Naive thymus-derived CD4-positive, alpha-beta T cell (primary cell): ENCODE measurements at regions not wholly inside any gene's neighbourhood (a gene's known extent, or its start where the extent isn't known, plus 50 kb on each side); places are given as distances from the start of the nearest gene placed in this dataset.

ENCODE experiments used
- ATAC-seq: fragments of 150-1000 bp; cut with Tn5 transposase; 2 replicates; pipeline ENCODE4 v1.10.0; 2021; ENCODE audit warnings: mild to moderate bottlenecking, moderate library complexity
- CTCF ChIA-PET: fragments of 350-600 bp; sonication (Branson Sonifier 250); formaldehyde crosslinking; loops from one replicate; lab custom pipeline; 2021; ENCODE audit warnings: antibody characterized with exemption; lab: Charles Lee
- POLR2A ChIA-PET: fragments of 350-600 bp; sonication (Branson Sonifier 250); formaldehyde crosslinking; loops from one replicate; lab custom pipeline; 2021; ENCODE audit warnings: antibody characterized with exemption, inconsistent platforms; lab: Charles Lee
- DNase-seq, 9 donors: peaks; one replicate each; pipeline versions ENCODE4 v3.0.0 to v3.0.0-alpha.2; 2020 to 2022; ENCODE audit warnings: mixed read lengths in 1 of 9
- H3K27ac ChIP-seq: one replicate; pipeline ENCODE4 v1.7.0; 2013; ENCODE audit warnings: mild to moderate bottlenecking, low read depth, low read length, moderate library complexity
- H3K27me3 ChIP-seq, 2 donors: one replicate each; pipeline ENCODE4 v1.7.0; 2013; ENCODE audit warnings: low read length in 2 of 2, mild to moderate bottlenecking in 2 of 2, moderate library complexity in 2 of 2; ENCODE audit not compliant: control insufficient read depth in 2 of 2, insufficient read depth in 2 of 2
- H3K36me3 ChIP-seq, 3 experiments: 1 replicate in 2 of 3; 2 replicates in 1 of 3; pipeline ENCODE4 v1.7.0; 2013; ENCODE audit warnings: low read length in 3 of 3, mild to moderate bottlenecking in 3 of 3, moderate library complexity in 1 of 3; ENCODE audit not compliant: insufficient read depth in 3 of 3, control insufficient read depth in 2 of 3
- H3K4me1 ChIP-seq, 2 donors: one replicate each; pipeline ENCODE4 v1.7.0; 2013; ENCODE audit warnings: low read length in 2 of 2, mild to moderate bottlenecking in 2 of 2, moderate library complexity in 1 of 2; ENCODE audit not compliant: control insufficient read depth in 2 of 2, insufficient read depth in 2 of 2
- H3K4me3 ChIP-seq: 2 replicates; pipeline ENCODE4 v1.7.0; 2013; ENCODE audit warnings: mild to moderate bottlenecking, low read length
- H3K9me3 ChIP-seq, 3 experiments: 1 replicate in 2 of 3; 2 replicates in 1 of 3; pipeline ENCODE4 v1.7.0; 2013; ENCODE audit warnings: low read length in 3 of 3; ENCODE audit not compliant: control insufficient read depth in 2 of 3
- H3K27ac Mint-ChIP-seq, 9 donors: one replicate each; pipeline ENCODE4 v1.8.0; 2020 to 2022; ENCODE audit warnings: mixed read lengths in 9 of 9, mild to moderate bottlenecking in 8 of 9, moderate library complexity in 5 of 9, inconsistent platforms in 2 of 9
- H3K27me3 Mint-ChIP-seq, 5 donors: one replicate each; pipeline ENCODE4 v1.8.0; 2021 to 2022; ENCODE audit warnings: mixed read lengths in 5 of 5, mild to moderate bottlenecking in 1 of 5
- H3K36me3 Mint-ChIP-seq, 5 donors: one replicate each; pipeline ENCODE4 v1.8.0; 2020 to 2022; ENCODE audit warnings: mixed read lengths in 5 of 5, mild to moderate bottlenecking in 3 of 5, inconsistent platforms in 1 of 5
- H3K4me1 Mint-ChIP-seq, 7 donors: one replicate each; pipeline ENCODE4 v1.8.0; 2020 to 2022; ENCODE audit warnings: mixed read lengths in 7 of 7, mild to moderate bottlenecking in 3 of 7, inconsistent platforms in 1 of 7
- H3K4me3 Mint-ChIP-seq, 10 donors: one replicate each; pipeline ENCODE4 v1.8.0; 2020 to 2022; ENCODE audit warnings: mild to moderate bottlenecking in 10 of 10, mixed read lengths in 10 of 10, moderate library complexity in 6 of 10, inconsistent platforms in 2 of 10
- H3K9me3 Mint-ChIP-seq, 11 donors: one replicate each; pipeline ENCODE4 v1.8.0; 2020 to 2022; ENCODE audit warnings: mixed read lengths in 11 of 11, mild to moderate bottlenecking in 4 of 11, inconsistent platforms in 1 of 11, moderate library complexity in 1 of 11
- intact Hi-C, 2 donors: fragments of 100-400 bp; cut with micrococcal nuclease; formaldehyde crosslinking; loops; one replicate each; pipeline ENCODE4 v1.15.1; 2023

- CTCF ChIA-PET = interaction anchor here (1.6 kb wide), 1 partner anchor 17 kb away, joined by 4 read pairs; no protein-coding TSS in a partner anchor
- Mint-ChIP-seq H3K27me3 (peaks cover 0 to 31% (median 15%) of the 10 kb centered on the region in 5 donors), H3K27ac (no peak overlapping the region)
Measured at GRCh38 chr5:174436750-174437149, 287.6 kb upstream of the MSX2 start.

GRCh38 chr5:174444479-174445188 lies 279.7 kb upstream of the MSX2 start:
- peaks cover 0 to 6% (median 0%) of the 10 kb centered on the region in 5 donors for H3K27me3 Mint-ChIP-seq
- Histone ChIP-seq H3K4me1 (no peaks in the 10 kb centered on the region), H3K36me3 (no peaks in the 10 kb centered on the region), H3K9me3 (no peaks in the 10 kb centered on the region), H3K27me3 (no peaks in the 10 kb centered on the region), H3K27ac (no peak overlapping the region), H3K4me3 (no peak overlapping the region)
- H3K27ac Mint-ChIP-seq = no peak overlapping the region
- POLR2A ChIA-PET = no interaction called here
- intact Hi-C loops = no loop called here
- CTCF ChIA-PET = no interaction called here
- H3K4me1 Mint-ChIP-seq = no peaks in the 10 kb centered on the region
- H3K9me3 Mint-ChIP-seq = peaks cover 0 to 19% (median 5%) of the 10 kb centered on the region in 11 donors
- ATAC-seq (no peak), DNase-seq (no peak)
- H3K4me3 Mint-ChIP-seq = no peak overlapping the region
- no peaks in the 10 kb centered on the region for H3K36me3 Mint-ChIP-seq

More at GRCh38 chr5:174436750-174437149, 287.6 kb upstream of the MSX2 start:
- Histone ChIP-seq H3K27me3 (no peaks in the 10 kb centered on the region), H3K4me3 (no peak overlapping the region), H3K27ac (no peak overlapping the region), H3K9me3 (no peaks in the 10 kb centered on the region), H3K4me1 (no peaks in the 10 kb centered on the region), H3K36me3 (no peaks in the 10 kb centered on the region)
- peaks cover 0 to 10% (median 0%) of the 10 kb centered on the region in 11 donors for H3K9me3 Mint-ChIP-seq
- ATAC-seq (no peak), DNase-seq (no peak)
- no peaks in the 10 kb centered on the region for H3K36me3 Mint-ChIP-seq
- H3K4me1 Mint-ChIP-seq = no peaks in the 10 kb centered on the region
- POLR2A ChIA-PET = no interaction called here
- intact Hi-C loops = no loop called here
- H3K4me3 Mint-ChIP-seq = no peak overlapping the region

- no peak for DNase-seq
Measured at GRCh38 chr5:174446446-174446845, 277.9 kb upstream of the MSX2 start.

GRCh38 chr5:174446988-174447387 lies 277.4 kb upstream of the MSX2 start:
- H3K4me1 ChIP-seq = no peaks in the 10 kb centered on the region
- H3K27me3 ChIP-seq = no peaks in the 10 kb centered on the region
- no peak overlapping the region for H3K4me3 ChIP-seq
- no peak for ATAC-seq
- no peaks in the 10 kb centered on the region for H3K36me3 ChIP-seq
- no peak overlapping the region for H3K27ac ChIP-seq
- intact Hi-C loops = no loop called here
- POLR2A ChIA-PET = no interaction called here
- CTCF ChIA-PET = no interaction called here
- Mint-ChIP-seq H3K36me3 (no peaks in the 10 kb centered on the region), H3K4me3 (no peak overlapping the region), H3K9me3 (peaks cover 0 to 22% (median 5%) of the 10 kb centered on the region in 11 donors), H3K4me1 (peaks cover 0 to under 1% (median 0%) of the 10 kb centered on the region in 7 donors), H3K27ac (no peak overlapping the region), H3K27me3 (peaks cover 0 to 6% (median 0%) of the 10 kb centered on the region in 5 donors)
- DNase-seq = no peak
- no peaks in the 10 kb centered on the region for H3K9me3 ChIP-seq

More at GRCh38 chr5:174446446-174446845, 277.9 kb upstream of the MSX2 start:
- no peak overlapping the region for H3K27ac ChIP-seq
- no peaks in the 10 kb centered on the region for H3K27me3 ChIP-seq
- no peaks in the 10 kb centered on the region for H3K4me1 ChIP-seq
- ChIA-PET CTCF (no interaction called here), POLR2A (no interaction called here)
- no peak overlapping the region for H3K4me3 ChIP-seq
- Mint-ChIP-seq H3K27ac (no peak overlapping the region), H3K4me3 (no peak overlapping the region), H3K27me3 (peaks cover 0 to 6% (median 0%) of the 10 kb centered on the region in 5 donors), H3K4me1 (no peaks in the 10 kb centered on the region), H3K36me3 (no peaks in the 10 kb centered on the region), H3K9me3 (peaks cover 0 to 23% (median 5%) of the 10 kb centered on the region in 11 donors)
- intact Hi-C loops = no loop called here
- ATAC-seq = no peak
- no peaks in the 10 kb centered on the region for H3K36me3 ChIP-seq
- H3K9me3 ChIP-seq = no peaks in the 10 kb centered on the region

GRCh38 chr5:174448041-174448440 lies 276.3 kb upstream of the MSX2 start:
- ChIA-PET POLR2A (no interaction called here), CTCF (no interaction called here)
- no peak for DNase-seq
- intact Hi-C loops = no loop called here
- no peak overlapping the region for H3K4me3 ChIP-seq
- H3K4me1 Mint-ChIP-seq = peaks cover 0 to 7% (median 5%) of the 10 kb centered on the region in 7 donors
- no peaks in the 10 kb centered on the region for H3K4me1 ChIP-seq
- no peaks in the 10 kb centered on the region for H3K36me3 ChIP-seq
- no peaks in the 10 kb centered on the region for H3K9me3 ChIP-seq
- H3K36me3 Mint-ChIP-seq = no peaks in the 10 kb centered on the region
- H3K4me3 Mint-ChIP-seq = no peak overlapping the region
- H3K27ac ChIP-seq = no peak overlapping the region
- ATAC-seq = no peak
- H3K27ac Mint-ChIP-seq = no peak overlapping the region
- peaks cover 0 to 12% (median 4%) of the 10 kb centered on the region in 11 donors for H3K9me3 Mint-ChIP-seq
- H3K27me3 Mint-ChIP-seq = peaks cover 0 to 6% (median 0%) of the 10 kb centered on the region in 5 donors
- no peaks in the 10 kb centered on the region for H3K27me3 ChIP-seq

- H3K36me3 ChIP-seq = no peaks in the 10 kb centered on the region
- peaks cover 0 to 6% (median 0%) of the 10 kb centered on the region in 5 donors for H3K27me3 Mint-ChIP-seq
- CTCF ChIA-PET = no interaction called here
- POLR2A ChIA-PET = no interaction called here
- no peaks in the 10 kb centered on the region for H3K4me1 ChIP-seq
- no peaks in the 10 kb centered on the region for H3K9me3 ChIP-seq
- peaks cover 0 to 7% (median 3%) of the 10 kb centered on the region in 11 donors for H3K9me3 Mint-ChIP-seq
- H3K27ac Mint-ChIP-seq = no peak overlapping the region
- intact Hi-C loops = no loop called here
- H3K27ac ChIP-seq = no peak overlapping the region
- peaks cover 0 to 13% (median 7%) of the 10 kb centered on the region in 7 donors for H3K4me1 Mint-ChIP-seq
- H3K4me3 Mint-ChIP-seq = no peak overlapping the region
- DNase-seq (no peak), ATAC-seq (no peak)
- H3K4me3 ChIP-seq = no peak overlapping the region
- H3K27me3 ChIP-seq = no peaks in the 10 kb centered on the region
- H3K36me3 Mint-ChIP-seq = no peaks in the 10 kb centered on the region
Measured at GRCh38 chr5:174448662-174449061, 275.7 kb upstream of the MSX2 start.

- ATAC-seq = no peak
- Histone ChIP-seq H3K4me3 (no peak overlapping the region), H3K27me3 (no peaks in the 10 kb centered on the region), H3K27ac (no peak overlapping the region), H3K9me3 (no peaks in the 10 kb centered on the region), H3K36me3 (no peaks in the 10 kb centered on the region), H3K4me1 (peaks cover 5 to 10% of the 10 kb centered on the region in 2 donors)
- peaks cover 0 to 8% (median 0%) of the 10 kb centered on the region in 5 donors for H3K27me3 Mint-ChIP-seq
- ChIA-PET POLR2A (no interaction called here), CTCF (no interaction called here)
- intact Hi-C loops = no loop called here
- H3K36me3 Mint-ChIP-seq = no peaks in the 10 kb centered on the region
- H3K4me1 Mint-ChIP-seq = peaks cover 4 to 34% (median 19%) of the 10 kb centered on the region in 7 donors
- peak overlapping the region in 9 of 10 donors; percentile 2 to 73 (median 53) for H3K4me3 Mint-ChIP-seq
- peak overlapping the region in 2 of 9 donors; percentile 6 to 45 for H3K27ac Mint-ChIP-seq
- peaks cover 0 to 11% (median 3%) of the 10 kb centered on the region in 11 donors for H3K9me3 Mint-ChIP-seq
- no peak for DNase-seq
Measured at GRCh38 chr5:174453690-174454089, 270.7 kb upstream of the MSX2 start.
